DMS114 treated with DMSO at 0.1 percent for 48 hours (cell line): ENCODE measurements at regions not wholly inside any gene's neighbourhood (a gene's known extent, or its start where the extent isn't known, plus 50 kb on each side); places are given as distances from the start of the nearest gene placed in this dataset.
"Not testable (repeated sequence)": the region's sequence is repeated elsewhere in the genome, so short reads cannot be mapped to it uniquely, and the experiment has no call there.

Source experiments
- DNase-seq: peaks from one replicate; lab custom pipeline; 2025; ENCODE audit not compliant: unreplicated experiment; lab: John Stamatoyannopoulos, UW

DNA sequence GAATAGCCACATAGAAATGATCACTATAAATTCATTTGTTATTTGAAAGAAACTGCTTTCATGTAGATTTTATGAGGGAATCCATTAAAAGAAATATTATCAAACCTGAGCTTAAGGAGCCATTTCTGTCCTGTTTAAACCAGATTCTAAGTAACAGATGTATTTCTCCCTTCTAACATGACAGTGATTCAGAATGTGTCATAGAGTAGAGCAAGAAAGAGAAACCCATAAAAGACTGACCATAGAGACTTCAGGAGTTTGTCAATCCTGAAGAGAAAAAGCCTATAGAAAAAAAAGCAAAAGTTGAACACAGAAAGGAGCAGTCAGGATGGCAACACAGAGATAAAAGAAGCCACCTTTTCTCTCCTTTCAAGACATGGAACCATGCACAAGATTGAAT lies 390.6 kb downstream of the PRIM2 start:
- DNase-seq, result not testable (repeated sequence)

DNA sequence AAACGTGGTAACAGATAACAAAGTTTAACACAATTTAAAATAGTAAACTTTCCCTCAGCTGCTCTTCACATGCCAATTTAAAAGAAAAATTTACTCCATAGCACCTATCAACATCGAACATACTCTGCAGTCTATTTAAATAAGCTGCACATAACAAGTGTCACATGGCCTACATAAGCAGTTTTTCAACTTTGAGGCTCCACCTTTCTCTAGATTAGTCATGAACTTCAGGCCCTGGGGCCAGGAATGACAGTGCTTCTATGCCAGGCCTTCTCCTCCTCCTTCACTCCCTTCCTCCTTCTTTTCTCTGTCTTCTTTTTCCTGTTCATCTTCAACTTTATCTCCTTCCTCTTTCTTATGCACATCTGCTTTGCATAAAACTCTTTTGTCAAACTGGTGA lies 405.1 kb downstream of the PRIM2 start:
- not testable (repeated sequence) for DNase-seq

DNA sequence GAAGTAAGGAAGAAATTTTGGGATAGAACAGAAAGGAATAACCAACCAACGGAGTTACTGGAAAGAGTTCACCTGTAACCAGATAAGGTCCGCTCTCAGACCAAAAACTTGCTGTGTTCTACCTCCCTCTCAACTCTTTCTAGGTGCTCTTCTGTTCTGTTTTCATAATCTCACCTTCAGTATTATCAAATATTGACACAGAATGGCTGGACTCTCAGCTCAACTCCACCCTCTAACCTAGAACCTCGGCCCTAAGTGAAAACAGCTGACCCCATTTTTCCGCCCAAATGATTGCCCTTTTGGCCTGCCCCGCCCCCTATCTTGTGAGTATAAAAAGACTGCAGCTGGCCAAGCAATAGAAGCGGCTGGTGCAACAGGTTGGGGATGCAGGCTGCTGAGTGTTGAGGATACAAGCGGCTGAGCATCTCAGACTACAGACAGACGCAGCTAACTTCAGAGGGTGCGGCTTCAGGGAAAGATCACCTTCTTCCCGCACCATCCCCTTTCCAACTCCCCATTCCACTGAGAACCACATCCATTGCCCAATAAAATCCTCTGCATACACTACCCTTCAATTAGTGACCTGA lies 406.5 kb downstream of the PRIM2 start:
- DNase-seq, result not testable (repeated sequence)

DNA sequence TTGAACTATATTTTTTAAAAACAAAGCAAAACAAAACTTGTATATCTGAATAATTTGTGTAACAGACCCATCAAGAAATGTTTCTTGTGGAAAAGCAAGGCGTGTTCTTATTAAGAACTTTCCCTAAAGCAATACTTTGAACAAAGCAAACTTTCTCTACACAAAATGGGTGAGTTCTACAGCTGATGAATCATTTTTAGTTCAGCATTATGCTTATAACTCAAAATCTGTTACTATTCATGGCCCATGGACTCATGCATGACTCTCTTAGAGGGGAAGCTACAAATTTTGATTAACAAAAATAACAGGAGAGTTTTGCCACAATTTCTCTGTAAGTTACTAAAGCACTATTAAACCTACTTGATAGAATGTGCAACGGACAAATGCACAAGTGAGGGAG lies 412.0 kb downstream of the PRIM2 start:
- DNase-seq, result not testable (repeated sequence)

DNA sequence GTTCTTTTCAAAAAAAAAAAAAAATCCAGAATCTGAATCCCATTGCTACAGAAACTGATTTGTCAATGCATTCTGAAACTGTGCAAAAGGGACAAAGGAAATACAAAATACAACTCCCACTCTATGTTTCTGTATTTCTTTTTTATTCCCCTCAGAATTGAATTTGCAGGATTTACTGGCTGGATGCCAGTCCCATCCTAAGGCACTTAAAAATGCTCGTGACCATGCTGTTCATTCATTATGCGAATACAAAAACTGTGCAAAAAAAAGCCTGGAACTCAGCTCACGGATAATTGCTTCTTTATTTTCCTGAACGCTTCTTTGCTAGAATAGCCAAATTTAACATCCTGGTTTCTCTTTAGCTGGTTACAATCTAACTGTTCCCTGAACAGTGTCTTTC lies 413.3 kb downstream of the PRIM2 start:
- not testable (repeated sequence) for DNase-seq

DNA sequence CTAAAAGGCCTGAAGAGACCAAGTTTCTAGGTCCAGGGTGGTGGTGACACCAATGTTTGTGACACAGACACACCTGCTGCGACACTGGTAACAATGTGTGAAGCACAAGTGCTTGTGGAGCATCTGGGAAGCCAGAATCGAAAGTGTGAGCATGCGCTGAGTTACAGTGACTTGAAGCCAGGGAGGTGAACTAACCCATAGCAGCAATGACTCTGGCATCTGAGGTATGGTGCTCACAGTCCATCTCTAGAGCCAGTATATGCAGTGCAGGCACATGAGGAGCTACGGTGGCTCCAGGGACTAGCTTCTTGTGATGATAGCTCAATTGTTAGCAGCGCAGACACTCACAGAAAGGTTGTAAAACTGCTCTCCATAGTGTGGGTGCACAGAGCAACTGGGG lies 430.3 kb downstream of the PRIM2 start:
- not testable (repeated sequence) for DNase-seq

DNA sequence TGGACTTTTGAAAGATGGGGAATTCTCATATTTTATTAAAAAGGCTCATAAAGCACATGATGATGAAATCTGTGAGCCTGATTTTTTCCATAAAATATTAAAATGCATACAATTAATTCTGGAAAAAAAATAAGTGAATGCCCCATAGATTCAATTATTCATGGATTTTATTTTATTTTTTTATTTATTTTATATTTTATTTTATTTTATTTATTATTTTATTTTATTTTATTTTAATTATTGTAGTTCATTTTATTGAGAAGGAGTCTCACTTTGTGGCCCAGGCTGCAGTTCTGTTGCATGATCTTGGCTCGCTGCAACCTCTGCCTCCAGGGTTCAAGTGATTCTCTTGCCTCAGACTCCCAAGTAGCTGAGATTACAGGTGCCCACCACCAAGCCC lies 442.4 kb downstream of the PRIM2 start:
- DNase-seq, result not testable (repeated sequence)

DNA sequence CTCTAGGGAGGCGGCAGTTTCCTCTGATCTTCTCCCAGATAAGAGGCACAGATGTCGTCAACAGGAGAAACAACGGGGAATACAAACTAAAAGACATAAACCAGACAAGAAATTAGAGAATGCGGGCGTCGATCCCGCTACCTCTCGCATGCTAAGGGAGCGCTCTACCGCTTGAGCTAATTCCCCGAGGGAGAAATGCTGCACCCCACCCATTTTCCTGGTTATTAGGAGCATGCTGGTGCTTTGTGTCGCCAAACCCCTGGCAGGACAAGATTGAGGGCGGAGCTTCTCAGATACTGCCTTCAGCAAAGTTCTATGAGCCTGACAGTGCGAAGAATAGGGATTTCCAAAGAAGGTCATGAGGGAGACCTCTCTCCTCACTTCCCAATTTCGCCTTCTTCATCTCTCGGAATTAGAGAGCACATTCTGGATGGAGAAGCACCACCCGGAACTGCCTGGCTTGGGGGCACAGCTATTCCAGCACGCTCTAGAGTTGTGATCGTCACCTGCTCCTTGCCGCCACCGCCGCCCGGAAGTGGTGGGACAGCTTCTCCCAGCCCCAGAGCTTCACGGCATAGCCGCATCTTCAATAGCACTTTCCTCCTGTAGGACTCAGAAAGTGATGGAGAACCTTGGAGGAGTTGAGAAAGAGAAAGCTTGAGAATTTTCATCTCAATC lies 475.4 kb downstream of the PRIM2 start:
- not testable (repeated sequence) for DNase-seq

DNA sequence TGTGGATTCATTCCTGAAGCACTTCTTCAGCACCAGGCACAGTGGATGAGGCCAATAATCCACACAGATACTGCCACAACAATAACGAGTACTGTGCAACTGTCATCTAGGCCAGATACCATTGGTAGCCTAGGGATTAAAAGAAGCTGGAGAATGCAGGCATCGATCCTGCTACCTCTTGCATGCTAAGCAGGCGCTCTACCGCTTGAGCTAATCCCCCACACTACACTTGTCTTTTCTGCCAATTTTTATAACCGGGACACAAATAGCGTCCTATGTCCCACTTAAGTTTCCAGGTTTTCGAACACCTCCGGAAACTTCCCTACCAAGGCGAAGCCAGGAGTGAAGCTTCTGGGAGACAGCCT lies 475.9 kb downstream of the PRIM2 start:
- not testable (repeated sequence) for DNase-seq

DNA sequence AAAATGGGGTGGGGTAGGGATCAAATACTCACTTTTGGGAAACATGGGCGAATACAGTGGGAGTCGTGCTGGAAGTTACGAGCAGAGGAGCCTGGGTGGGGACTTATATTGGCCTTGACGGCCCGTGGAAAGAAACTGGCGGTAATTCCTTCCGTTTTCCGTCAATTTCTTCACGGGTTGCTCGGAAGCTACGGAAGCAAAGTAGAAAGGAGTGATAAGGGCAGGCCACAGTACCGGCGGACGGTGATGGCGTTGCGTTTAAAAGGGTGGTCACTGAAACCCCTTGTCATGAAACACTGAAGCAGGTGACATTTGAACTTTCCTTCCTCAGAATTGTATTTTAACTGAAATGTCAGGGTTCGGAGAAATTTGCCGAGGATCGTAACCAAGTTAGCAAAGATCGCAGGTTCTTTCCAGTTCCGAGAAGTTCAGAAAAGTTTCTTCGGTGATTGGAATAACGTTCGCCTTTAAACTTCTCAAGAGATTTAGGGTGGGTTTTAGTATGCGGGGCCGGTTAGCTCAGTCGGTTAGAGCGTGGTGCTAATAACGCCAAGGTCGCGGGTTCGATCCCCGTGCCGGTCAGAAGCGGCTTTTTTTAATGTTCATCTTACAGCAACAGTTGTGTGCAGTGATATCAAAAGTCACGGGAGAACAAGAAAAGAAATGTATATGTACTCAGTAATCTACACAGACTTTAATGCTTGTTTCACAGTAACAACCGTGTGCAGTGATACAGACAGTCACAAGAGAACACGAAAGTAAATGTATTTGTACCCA lies 482.5 kb downstream of the PRIM2 start:
- DNase-seq, result not testable (repeated sequence)

DNA sequence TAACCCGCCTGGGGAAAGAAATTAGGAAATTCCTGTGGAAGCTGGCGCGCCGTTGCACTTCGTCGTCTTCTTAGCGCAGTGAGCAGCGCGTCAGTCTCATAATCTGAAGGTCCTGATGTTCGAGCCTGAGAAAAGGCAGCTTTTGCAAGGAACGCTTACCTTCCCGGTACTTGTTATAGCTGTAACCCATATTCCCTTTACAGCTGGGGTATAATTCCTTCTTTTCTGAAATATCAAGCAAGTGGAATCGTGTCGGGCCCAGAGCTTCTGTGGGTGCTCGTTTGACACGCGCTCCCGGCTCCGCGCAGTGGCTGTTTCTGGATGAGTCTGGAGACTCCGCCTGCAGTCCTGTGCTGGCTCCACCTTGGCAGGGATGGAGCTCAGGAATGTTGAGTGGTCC lies 491.2 kb downstream of the PRIM2 start:
- not testable (repeated sequence) for DNase-seq

DNA sequence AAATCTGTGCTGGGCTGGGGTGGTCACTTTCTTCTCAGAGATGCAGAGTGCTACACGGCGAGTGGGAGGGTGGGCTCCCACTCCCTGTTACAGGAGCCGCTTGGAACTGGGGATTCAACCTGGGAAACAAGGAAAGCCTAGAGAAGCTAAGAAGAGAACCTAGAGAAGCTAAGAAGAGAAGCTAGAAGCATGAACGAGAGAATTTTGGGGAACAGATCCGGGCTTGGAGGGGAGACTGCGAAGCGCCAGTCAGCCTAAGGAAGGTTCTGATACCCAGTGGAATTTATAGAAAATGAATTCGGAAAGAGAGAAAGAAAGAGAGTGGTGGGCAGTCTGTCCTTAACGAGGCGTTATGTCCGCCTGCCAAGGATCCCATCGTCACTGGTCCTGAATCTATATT lies 492.0 kb downstream of the PRIM2 start:
- not testable (repeated sequence) for DNase-seq

DNA sequence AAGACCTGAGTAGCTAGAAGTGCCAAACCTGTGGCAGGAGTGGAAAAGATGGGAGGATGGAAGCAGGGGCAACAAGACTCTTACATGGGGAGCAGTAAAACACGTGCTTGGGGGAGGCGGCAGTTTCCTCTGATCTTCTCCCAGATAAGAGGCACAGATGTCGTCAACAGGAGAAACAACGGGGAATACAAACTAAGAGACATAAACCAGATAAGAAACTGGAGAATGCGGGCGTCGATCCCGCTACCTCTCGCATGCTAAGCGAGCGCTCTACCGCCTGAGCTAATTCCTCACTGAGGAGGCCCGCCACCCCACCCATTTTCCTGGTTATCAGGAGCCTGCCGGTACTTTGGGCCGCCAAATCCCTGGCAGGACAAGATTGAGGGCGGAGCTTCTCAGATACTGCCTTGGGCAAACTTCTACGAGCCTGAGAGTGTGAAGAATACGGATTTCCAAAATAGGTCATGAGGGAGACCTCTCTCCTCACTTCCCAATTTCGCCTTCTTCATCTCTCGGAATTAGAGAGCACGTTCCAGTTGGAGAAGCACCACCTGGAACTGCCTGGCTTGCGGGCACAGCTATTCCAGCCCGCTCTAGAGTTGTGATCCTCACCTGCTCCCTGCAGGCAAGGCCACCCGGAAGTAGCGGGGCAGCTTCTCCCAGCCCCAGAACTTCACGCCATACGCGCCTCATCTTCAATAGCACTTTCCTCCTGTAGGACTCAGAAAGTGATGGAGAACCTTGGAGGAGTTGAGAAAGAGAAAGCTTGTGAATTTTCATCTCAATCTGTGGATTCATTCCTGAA lies 496.0 kb downstream of the PRIM2 start:
- not testable (repeated sequence) for DNase-seq

DNA sequence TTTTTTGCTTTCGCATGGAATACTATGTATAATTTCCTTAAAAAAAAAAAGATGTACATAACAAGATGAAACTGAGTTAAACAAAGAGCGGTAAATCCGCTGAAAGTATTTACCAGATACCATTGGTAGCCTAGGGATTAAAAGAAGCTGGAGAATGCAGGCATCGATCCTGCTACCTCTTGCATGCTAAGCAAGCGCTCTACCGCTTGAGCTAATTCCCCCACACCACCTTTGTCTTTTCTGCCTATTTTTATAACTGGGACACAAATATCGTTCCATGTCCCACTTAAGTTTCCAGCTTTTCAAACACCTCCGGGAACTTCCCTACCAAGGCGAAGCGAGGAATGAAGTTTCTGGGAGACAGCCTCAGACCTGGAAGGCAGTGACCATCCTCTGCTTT lies 498.4 kb downstream of the PRIM2 start:
- not testable (repeated sequence) for DNase-seq

DNA sequence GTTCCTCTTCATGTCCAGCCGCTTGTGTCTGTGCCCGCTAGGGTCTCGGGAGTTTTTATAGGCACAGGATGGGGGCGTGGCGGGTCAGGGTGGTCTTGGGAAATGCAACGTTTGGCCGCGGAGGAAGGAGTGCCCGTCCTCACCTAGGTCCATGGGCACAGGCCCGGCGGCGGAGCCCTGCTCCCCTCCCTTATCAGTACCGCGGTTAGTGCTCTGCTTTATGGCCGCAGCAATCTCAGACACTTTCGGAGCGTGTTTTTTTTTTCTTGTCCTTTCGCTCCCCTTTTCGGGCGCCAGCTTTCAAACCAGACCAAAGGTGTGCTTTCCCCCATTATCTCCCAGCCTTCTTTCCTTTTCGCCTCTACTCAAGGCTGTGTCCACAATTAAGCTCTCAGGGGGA lies 503.9 kb downstream of the PRIM2 start:
- DNase-seq, result not testable (repeated sequence)

DNA sequence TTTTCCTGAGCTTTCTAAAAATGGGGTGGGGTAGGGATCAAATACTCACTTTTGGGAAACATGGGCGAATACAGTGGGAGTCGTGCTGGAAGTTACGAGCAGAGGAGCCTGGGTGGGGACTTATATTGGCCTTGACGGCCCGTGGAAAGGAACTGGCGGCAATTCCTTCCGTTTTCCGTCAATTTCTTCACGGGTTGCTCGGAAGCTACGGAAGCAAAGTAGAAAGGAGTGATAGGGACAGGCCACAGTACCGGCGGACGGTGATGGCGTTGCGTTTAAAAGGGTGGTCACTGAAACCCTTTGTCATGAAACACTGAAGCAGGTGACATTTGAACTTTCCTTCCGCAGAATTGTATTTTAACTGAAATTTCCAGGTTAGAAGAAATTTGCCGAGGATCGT lies 505.0 kb downstream of the PRIM2 start:
- DNase-seq, result not testable (repeated sequence)

DNA sequence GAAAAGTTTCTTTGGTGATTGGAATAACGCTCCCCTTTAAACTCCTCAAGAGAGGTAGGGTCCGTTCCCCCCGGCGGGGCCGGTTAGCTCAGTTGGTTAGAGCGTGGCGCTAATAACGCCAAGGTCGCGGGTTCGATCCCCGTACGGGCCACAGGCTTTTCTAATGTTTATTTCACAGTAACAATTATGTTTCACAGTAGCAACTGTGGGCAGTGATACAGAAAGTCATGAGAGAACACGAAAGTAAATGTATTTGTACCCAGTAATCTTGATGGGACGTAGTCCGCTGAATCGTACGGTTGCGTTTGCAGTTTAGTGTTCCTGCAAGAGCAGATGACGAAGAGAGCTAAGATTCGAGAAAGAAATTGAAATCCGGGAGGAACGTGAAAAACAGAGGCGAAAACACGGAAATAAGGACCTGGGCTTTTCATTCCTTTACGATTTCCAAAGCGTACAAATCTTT lies 505.5 kb downstream of the PRIM2 start:
- no peak for DNase-seq

DNA sequence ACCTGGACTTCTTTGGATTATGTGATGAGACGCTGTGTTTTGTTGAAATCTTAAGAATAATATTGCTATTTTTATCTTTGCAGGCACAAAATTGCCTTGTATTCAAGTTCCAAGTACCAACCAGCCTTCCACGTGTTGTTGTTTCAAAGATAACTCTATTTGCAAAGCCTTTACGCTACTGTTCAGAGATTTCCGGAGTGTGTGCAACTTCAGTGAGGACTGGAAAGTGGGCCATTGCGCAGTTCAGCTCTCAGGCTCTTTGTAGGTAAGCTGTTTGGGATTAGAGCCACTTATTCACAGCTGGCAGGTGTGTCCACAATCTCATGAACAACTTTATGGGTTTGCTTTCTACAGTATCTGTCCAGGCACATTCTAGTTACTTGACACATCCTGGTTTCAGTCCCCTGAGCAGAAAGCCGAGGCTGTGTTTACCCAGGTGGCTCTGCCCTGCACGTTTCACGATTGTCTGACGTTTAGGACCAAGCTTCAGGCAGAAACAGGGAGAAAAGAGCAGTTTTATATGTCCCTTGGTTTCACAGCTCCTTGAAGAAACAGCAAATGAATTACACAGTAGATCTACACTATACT lies 520.3 kb downstream of the PRIM2 start:
- DNase-seq, result not testable (repeated sequence)

DNA sequence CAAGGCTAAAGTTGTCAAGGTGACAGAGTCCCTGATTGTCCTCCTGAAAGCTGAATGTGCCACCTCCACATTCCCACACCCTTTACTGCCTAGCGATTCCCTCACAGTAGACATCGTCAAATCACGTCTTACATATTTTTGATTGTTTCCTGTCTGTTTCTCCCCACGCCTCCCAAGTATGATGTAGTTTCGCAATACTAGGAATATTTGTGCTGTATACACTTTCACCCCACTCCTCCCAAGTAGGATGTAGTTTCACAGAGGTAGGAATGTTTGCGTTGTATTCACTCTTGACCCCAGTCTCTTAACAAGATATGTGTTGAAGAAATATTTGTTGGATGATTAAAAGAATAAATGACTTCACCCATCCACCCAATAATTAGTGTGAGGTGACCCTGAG lies 524.1 kb downstream of the PRIM2 start:
- not testable (repeated sequence) for DNase-seq

DNA sequence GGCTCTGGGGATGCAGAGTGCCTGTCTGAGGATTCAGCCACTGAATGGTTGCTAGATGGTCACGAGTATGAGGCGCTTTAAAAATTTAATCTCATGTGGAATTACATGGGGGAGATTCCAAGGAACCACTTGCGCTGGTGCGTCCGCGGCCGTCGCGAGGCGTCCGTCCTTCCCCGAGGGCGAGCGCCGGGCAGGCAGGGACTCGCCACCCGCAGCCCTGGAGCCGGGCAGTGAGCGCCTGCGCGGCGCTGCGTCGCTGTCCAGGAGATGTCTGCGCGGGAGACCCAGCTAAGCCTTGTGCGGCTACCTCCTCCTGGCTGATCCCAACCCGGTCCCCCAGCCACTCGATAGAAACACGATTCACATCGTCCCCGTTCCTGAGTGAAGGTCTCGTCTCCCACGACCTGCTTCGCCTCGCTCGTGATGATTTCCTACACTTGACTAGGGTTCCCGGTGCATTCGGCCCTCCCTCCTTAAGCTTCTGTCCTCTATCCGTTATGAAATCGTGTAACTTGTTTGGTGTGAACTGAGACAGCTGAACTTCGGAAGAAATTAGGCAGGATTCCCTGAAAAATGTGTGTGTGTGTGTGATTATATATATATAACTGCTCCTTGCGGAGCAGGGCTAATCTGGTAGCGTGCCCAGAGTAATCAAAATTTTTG lies 536.4 kb downstream of the PRIM2 start:
- DNase-seq, result not testable (repeated sequence)
